ENCODE measurements at regions not wholly inside any gene's neighbourhood (a gene's known extent, or its start where the extent isn't known, plus 50 kb on each side); places are given as distances from the start of the nearest gene placed in this dataset.

DNA sequence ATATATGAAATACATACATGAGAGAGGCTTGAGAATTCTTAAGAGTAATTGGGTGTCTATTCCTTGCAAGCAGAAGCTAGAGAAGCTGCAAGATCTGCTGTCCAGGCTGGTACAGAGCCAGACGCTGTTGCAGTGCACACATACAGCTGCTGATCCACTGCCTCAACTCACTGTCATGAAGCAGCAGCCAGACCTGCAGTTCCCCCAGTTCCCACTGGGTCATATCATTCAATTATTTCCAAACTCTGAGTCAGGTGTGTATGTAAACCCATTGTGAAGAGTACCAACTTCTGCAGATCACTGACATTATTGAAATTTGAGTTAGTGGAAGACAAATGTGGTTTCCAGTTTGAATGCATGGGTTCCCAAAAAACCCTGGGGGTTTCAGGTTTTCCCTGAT lies 1212.8 kb upstream of the ADGRL3 start:
- FAIRE-seq (no peak), DNase-seq (ENCODE audit: low read depth in 1 of 2, low spot score in 2 of 2) (no peak)
- no peak overlapping the region for H3K27ac ChIP-seq (ENCODE audit: low read depth, low read length)
- ChIA-PET CTCF (ENCODE audit: partially characterized antibody) (interaction anchor here (0.6 to 1.0 kb wide), 5 partner anchors 26 to 1034 kb away, joined by 3 read pairs; no protein-coding TSS in a partner anchor), POLR2A (ENCODE audit: partially characterized antibody) (no interaction called here)
- no peak overlapping the region for H3K4ac ChIP-seq (replicated peaks; ENCODE audit: insufficient read length, low read depth, low read length)
- no peak overlapping the region for H3K4me3 ChIP-seq (ENCODE audit: extremely low read depth in 1 of 4, insufficient read depth in 2 of 4, low read depth in 3 of 4, low read length in 4 of 4)
- no peak overlapping the region for H4K5ac ChIP-seq (ENCODE audit: insufficient read length, low read depth, low read length)
- no peak overlapping the region for H3K23ac ChIP-seq (ENCODE audit: insufficient read length)
- H3K79me1 ChIP-seq (ENCODE audit: low read depth, low read length) = no peaks in the 10 kb centered on the region
- no peaks in the 10 kb centered on the region for H4K20me1 ChIP-seq (replicated peaks in 1 of 2; ENCODE audit: control insufficient read depth in 1 of 2, insufficient read depth in 2 of 2, low read length in 2 of 2)
- no peak overlapping the region for H2AK5ac ChIP-seq (ENCODE audit: low read depth, low read length)
- no peaks in the 10 kb centered on the region for H3K36me3 ChIP-seq (ENCODE audit: control insufficient read depth in 2 of 4, insufficient read depth in 4 of 4, low read length in 3 of 4)
- no peak overlapping the region for H3K9ac ChIP-seq (replicated peaks in 1 of 4; ENCODE audit: extremely low read depth in 1 of 4, low read depth in 3 of 4, low read length in 3 of 4)
- H2BK20ac ChIP-seq (ENCODE audit: low read length) = no peak overlapping the region
- H2BK120ac ChIP-seq (replicated peaks; ENCODE audit: low read depth, low read length) = no peak overlapping the region
- H3K4me2 ChIP-seq (ENCODE audit: insufficient read depth in 1 of 2, low read depth in 2 of 2, low read length in 2 of 2) = no peak overlapping the region
- H3K14ac ChIP-seq (ENCODE audit: insufficient read length) = no peak overlapping the region
- no peaks in the 10 kb centered on the region for H3K9me3 ChIP-seq (ENCODE audit: insufficient read depth in 2 of 2, low read depth in 1 of 2, low read length in 1 of 2)
- no peak overlapping the region for H2BK12ac ChIP-seq (ENCODE audit: low read depth, low read length)
- no peaks in the 10 kb centered on the region for H3K27me3 ChIP-seq (replicated peaks in 1 of 4; ENCODE audit: control insufficient read depth in 3 of 4, extremely low read depth in 1 of 4, insufficient read depth in 3 of 4, low read length in 3 of 4)
- no peak overlapping the region for H3K56ac ChIP-seq (replicated peaks; ENCODE audit: insufficient read length, low read depth, low read length)
- no peaks in the 10 kb centered on the region for H3K79me2 ChIP-seq (ENCODE audit: control insufficient read depth in 1 of 2, insufficient read depth in 2 of 2, low read length in 2 of 2)
- no peak overlapping the region for H4K8ac ChIP-seq (ENCODE audit: extremely low read depth, insufficient read depth, low read length)
- H2BK5ac ChIP-seq (ENCODE audit: low read depth, low read length) = no peak overlapping the region
- no peaks in the 10 kb centered on the region for H3K4me1 ChIP-seq (replicated peaks in 1 of 4; ENCODE audit: control insufficient read depth in 3 of 4, insufficient read depth in 4 of 4, low read length in 3 of 4)
- TF ChIP-seq CTCF (IDR thresholded peaks at IDR 0.05; ENCODE audit: control extremely low read depth in 1 of 3, insufficient read depth in 1 of 3, low read depth in 1 of 3, low read length in 3 of 3) (peak in 1 of 3 experiments; percentile 20; a peak in 1 of 4 replicates), HDAC2 (IDR thresholded peaks at IDR 0.05; ENCODE audit: borderline replicate concordance in 1 of 2, low read depth in 2 of 2, low read length in 2 of 2) (no peak)
- H3K23me2 ChIP-seq (ENCODE audit: low read depth, low read length) = no peaks in the 10 kb centered on the region
- no peak overlapping the region for H3K18ac ChIP-seq (ENCODE audit: extremely low read depth, low read length)
- no peak overlapping the region for H2AFZ ChIP-seq (ENCODE audit: low read length)
- H2BK15ac ChIP-seq (ENCODE audit: low read length) = no peak overlapping the region
- no peak overlapping the region for H4K91ac ChIP-seq (replicated peaks; ENCODE audit: insufficient read length, low read length)
- 90% methylated on average over 1 of the region's 1 CpG; no CpG with 5 or more reads in 1 of the 2 experiments for WGBS, 2 experiments (ENCODE audit: extremely low coverage in 1 of 2, insufficient coverage in 1 of 2, insufficient read length in 1 of 2, insufficient replicate concordance in 2 of 2, low coverage in 1 of 2, low lambda C conversion rate in 2 of 2, missing lambda C conversion rate in 1 of 2)
